HuH-7 (cell line): ENCODE measurements at regions not wholly inside any gene's neighbourhood (a gene's known extent, or its start where the extent isn't known, plus 50 kb on each side); places are given as distances from the start of the nearest gene placed in this dataset.
"Not testable (repeated sequence)": the region's sequence is repeated elsewhere in the genome, so short reads cannot be mapped to it uniquely, and the experiment has no call there.

Experiments used
- DNase-seq: peaks from one replicate; pipeline ENCODE4 v3.0.0; 2011; ENCODE audit warnings: low spot score

DNA sequence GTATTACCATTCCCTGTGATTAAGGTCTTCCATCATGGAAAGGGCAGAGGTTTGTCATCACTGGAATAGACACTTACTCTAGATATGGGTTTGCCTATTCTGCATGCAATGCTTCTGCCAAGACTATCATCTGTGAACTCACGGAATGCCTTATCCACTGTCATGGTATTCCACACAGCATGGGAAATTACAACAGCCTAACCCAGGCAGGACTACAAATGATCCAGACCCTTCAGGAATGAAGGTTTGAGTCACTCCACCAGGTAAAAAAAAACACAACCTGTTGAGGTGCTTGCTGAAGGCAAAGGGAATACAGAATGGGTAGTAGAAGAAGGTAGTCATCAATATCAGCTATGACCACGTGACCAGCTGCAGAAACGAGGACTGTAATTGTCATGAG lies 89.0 kb upstream of the RANBP6 start:
- DNase-seq: not testable (repeated sequence)

GRCh38 chr9:6103911-6104310 lies 88.5 kb upstream of the RANBP6 start:
- not testable (repeated sequence) for DNase-seq

DNA sequence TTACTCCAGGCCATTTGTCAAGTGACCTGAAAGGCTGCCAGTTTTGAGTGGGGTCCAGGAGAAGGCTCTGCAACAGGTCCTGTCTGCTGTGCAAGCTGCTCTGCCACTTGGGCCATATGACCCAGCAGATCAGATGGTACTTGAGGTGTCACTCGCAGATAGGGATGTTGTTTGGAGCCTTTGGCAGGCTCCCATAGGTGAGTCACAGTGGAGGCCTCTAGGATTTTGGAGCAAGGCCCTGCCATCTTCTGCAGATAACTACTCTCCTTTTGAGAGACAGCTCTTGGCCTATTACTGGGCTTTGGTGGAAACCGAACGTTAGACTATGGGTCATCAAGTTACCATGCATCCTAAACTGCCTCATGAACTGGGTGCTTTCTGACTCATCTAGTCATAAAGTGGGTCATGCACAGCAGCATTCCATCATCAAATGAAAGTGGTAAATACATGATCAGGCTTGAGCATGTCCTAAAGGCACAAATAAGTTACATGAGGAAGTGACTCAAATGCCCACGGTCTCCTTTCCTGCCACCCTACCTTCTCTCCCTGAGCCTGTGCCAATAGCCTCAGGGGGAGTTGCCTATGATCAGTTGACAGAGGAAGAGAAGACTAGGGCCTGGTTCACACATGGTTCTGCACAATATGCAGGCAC lies 87.0 kb upstream of the RANBP6 start:
- DNase-seq: not testable (repeated sequence)

DNA sequence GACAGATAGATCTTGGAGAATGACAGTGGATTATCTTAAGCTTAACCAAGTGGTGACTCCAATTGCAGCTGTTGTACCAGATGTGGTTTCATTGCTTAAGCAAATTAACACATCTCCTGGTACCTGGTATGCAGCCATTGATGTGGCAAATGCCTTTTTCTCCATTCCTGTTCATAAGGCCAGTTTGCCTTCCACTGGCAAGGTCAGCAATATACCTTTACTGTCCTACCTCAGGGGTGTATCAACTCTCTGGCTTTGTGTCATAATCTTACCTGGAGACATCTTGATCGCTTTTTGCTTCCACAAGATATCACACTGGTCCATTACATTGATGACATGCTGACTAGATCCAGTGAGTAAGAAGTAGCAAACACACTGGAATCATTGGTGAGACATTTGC lies 86.3 kb upstream of the RANBP6 start:
- not testable (repeated sequence) for DNase-seq

DNA sequence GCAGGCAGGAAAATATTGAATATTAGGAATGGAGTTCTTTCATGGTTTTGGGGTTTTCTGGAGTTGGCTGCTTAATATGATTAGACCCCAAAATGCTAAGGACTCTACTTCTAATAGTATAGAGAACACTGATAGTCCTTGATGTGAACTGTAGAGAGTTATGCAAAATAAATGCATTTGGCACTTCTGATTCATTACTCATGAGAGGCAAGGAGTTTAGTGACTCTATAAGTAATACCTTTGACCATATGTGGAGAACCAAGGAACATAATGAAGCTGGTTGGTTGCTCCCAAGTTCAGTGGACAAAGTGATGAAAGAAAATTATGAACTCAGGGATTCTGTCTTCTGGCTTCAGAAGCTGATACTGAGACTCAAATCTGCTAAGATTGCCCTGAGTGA lies 83.9 kb upstream of the RANBP6 start:
- not testable (repeated sequence) for DNase-seq

- no peak for DNase-seq
Observed at GRCh38 chr9:6098431-6098830, 83.0 kb upstream of the RANBP6 start.

GRCh38 chr9:6096821-6097220 lies 81.4 kb upstream of the RANBP6 start:
- no peak for DNase-seq

GRCh38 chr9:6090277-6091210 lies 75.1 kb upstream of the RANBP6 start:
- DNase-seq: no peak

GRCh38 chr9:6089300-6089699 lies 73.9 kb upstream of the RANBP6 start:
- DNase-seq: no peak

GRCh38 chr9:6086006-6086655 lies 70.7 kb upstream of the RANBP6 start:
- DNase-seq: no peak

GRCh38 chr9:6080154-6080716 lies 64.8 kb upstream of the RANBP6 start:
- peak; percentile 55 for DNase-seq

GRCh38 chr9:6079386-6079785 lies 64.0 kb upstream of the RANBP6 start:
- no peak for DNase-seq

DNA sequence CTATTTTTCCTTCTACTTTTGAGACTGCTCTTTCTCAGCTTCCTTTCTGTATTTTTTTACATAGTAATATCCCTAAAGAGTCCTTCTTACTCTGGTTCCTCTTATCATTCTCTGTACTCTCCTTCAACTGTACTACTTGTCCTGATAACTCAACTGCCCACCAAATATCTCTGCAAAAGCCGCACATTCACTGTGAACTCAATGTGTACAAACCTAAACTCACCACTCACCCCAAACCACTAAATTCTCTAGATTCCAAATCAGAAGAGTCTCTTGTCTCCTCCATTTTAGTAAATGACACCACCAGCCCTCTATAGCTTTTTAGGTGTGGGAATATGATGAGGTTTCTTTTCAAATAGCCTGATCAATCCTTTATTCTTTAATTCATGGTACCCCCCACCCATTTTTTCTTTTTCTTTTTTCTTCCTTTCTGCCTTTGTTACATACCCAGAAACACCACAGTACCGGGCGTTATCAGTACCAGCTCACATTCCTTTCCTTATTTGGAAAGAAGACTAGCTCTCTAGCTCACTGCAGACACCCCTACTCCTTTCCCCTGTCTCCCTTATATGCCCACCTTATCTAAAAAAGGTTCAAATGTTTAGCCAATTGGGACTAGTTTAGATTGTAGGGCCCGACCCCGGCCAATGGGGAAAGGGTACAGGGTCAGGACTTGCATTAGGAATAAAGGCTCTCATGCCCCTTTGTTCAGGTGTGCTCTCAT lies 63.1 kb upstream of the RANBP6 start:
- DNase-seq: no peak

- DNase-seq: no peak
Observed at GRCh38 chr9:6076851-6077250, 61.4 kb upstream of the RANBP6 start.

GRCh38 chr9:6073731-6074130 lies 58.3 kb upstream of the RANBP6 start:
- no peak for DNase-seq

DNA sequence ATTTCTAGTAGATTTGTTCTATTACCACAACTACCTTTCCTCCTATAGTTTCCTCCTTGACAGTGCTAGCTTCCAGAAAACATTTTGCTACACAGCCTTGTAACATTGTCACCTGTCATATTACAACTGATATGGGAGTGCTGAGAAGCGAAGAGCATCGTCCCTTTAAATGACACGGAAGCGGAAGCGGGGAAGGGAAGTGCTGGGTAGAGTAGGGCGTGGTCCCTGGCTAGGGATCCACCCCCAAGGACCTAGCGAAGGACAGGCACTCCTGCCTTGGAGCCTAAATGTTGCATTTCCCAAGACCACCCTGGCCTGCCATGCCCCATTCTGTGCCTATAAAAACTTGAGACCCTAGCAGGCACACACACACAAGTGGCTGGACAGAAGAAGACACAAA lies 57.4 kb upstream of the RANBP6 start:
- DNase-seq: no peak

GRCh38 chr9:6072453-6072852 lies 57.0 kb upstream of the RANBP6 start:
- DNase-seq: no peak

- no peak for DNase-seq
Observed at GRCh38 chr9:6068983-6069382, 53.6 kb upstream of the RANBP6 start.

GRCh38 chr9:6067426-6067825 lies 52.0 kb upstream of the RANBP6 start:
- no peak for DNase-seq
